H9 (cell line): ENCODE measurements at regions not wholly inside any gene's neighbourhood (a gene's known extent, or its start where the extent isn't known, plus 50 kb on each side); places are given as distances from the start of the nearest gene placed in this dataset.

Experiments
- DNase-seq: peaks from one replicate; pipeline ENCODE4 v3.0.0-alpha.2; 2017
- H2AFZ ChIP-seq: one replicate; pipeline ENCODE4 v1.6.1; 2013; ENCODE audit warnings: mild to moderate bottlenecking, low read length, control low read depth, moderate library complexity
- H2AK5ac ChIP-seq: 2 replicates; pipeline ENCODE4 v1.6.1; 2013; ENCODE audit warnings: low read length, control low read depth, mixed read lengths; ENCODE audit not compliant: insufficient read length
- H2BK120ac ChIP-seq: one replicate; pipeline ENCODE4 v1.6.1; 2013; ENCODE audit warnings: low read depth, mild to moderate bottlenecking, low read length, control low read depth, inconsistent platforms; ENCODE audit not compliant: poor library complexity, severe bottlenecking
- H2BK12ac ChIP-seq: 2 replicates; pipeline ENCODE4 v1.6.1; 2013; ENCODE audit warnings: low read length, control low read depth, mixed read lengths, low read depth; ENCODE audit not compliant: insufficient read length
- H2BK15ac ChIP-seq: 2 replicates; pipeline ENCODE4 v1.6.1; 2013; ENCODE audit warnings: low read depth, low read length, control low read depth
- H2BK20ac ChIP-seq: one replicate; pipeline ENCODE4 v1.6.1; 2013; ENCODE audit warnings: low read depth, mild to moderate bottlenecking, low read length, control low read depth, inconsistent platforms; ENCODE audit not compliant: poor library complexity, severe bottlenecking
- H2BK5ac ChIP-seq: 2 replicates; pipeline ENCODE4 v1.6.1; 2013; ENCODE audit warnings: low read length, control low read depth, mixed read lengths; ENCODE audit not compliant: insufficient read length
- H3K14ac ChIP-seq: 2 replicates; pipeline ENCODE4 v1.6.1; 2013; ENCODE audit warnings: low read length, control low read depth; ENCODE audit not compliant: insufficient read depth
- H3K18ac ChIP-seq: 2 replicates; pipeline ENCODE4 v1.6.1; 2013; ENCODE audit warnings: low read depth, mild to moderate bottlenecking, mixed read lengths, low read length, control low read depth; ENCODE audit not compliant: insufficient read length
- H3K23ac ChIP-seq: 2 replicates; pipeline ENCODE4 v1.6.1; 2013; ENCODE audit warnings: low read length, control low read depth, mixed read lengths, low read depth; ENCODE audit not compliant: insufficient read length
- H3K23me2 ChIP-seq: 2 replicates; pipeline ENCODE4 v1.6.1; 2013; ENCODE audit warnings: low read depth, mild to moderate bottlenecking, mixed read lengths, low read length, control low read depth; ENCODE audit not compliant: insufficient read length, poor library complexity, severe bottlenecking
- H3K27ac ChIP-seq: 2 replicates; pipeline ENCODE4 v1.5.1; 2013; ENCODE audit warnings: low read length, control low read depth, mixed read lengths, low read depth; ENCODE audit not compliant: insufficient read length
- H3K27me3 ChIP-seq: 2 replicates; pipeline ENCODE4 v1.6.1; 2013; ENCODE audit warnings: low read length, control low read depth, inconsistent platforms; ENCODE audit not compliant: insufficient read depth
- H3K4ac ChIP-seq: 2 replicates; pipeline ENCODE4 v1.6.1; 2013; ENCODE audit warnings: low read depth, mild to moderate bottlenecking, control low read depth, inconsistent platforms, low read length, moderate library complexity
- H3K4me1 ChIP-seq: 2 replicates; pipeline ENCODE4 v1.6.1; 2013; ENCODE audit warnings: low read length, control low read depth, inconsistent platforms; ENCODE audit not compliant: insufficient read depth
- H3K4me2 ChIP-seq: 2 replicates; pipeline ENCODE4 v1.6.1; 2013; ENCODE audit warnings: low read length, control low read depth, mixed read lengths; ENCODE audit not compliant: insufficient read length, insufficient read depth
- H3K56ac ChIP-seq: 2 replicates; pipeline ENCODE4 v1.6.1; 2013; ENCODE audit warnings: low read depth, mild to moderate bottlenecking, mixed read lengths, low read length, control low read depth; ENCODE audit not compliant: insufficient read length
- H3K79me1 ChIP-seq: 2 replicates; pipeline ENCODE4 v1.6.1; 2013; ENCODE audit warnings: low read depth, mild to moderate bottlenecking, moderate library complexity, low read length, control low read depth, inconsistent platforms; ENCODE audit not compliant: insufficient read depth, poor library complexity, severe bottlenecking
- H3K79me2 ChIP-seq: 2 replicates; pipeline ENCODE4 v1.6.1; 2013; ENCODE audit warnings: low read length, control low read depth, inconsistent platforms; ENCODE audit not compliant: insufficient read depth
- H3K9ac ChIP-seq: 2 replicates; pipeline ENCODE4 v1.6.1; 2013; ENCODE audit warnings: low read length, control low read depth, mixed read lengths; ENCODE audit not compliant: insufficient read length; ENCODE audit errors: extremely low read depth
- H3K9me3 ChIP-seq: one replicate; pipeline ENCODE4 v1.6.1; 2013; ENCODE audit warnings: low read depth, low read length, inconsistent platforms; ENCODE audit not compliant: control insufficient read depth
- H3T11ph ChIP-seq: one replicate; pipeline ENCODE4 v1.6.1; 2013; ENCODE audit warnings: mild to moderate bottlenecking, low read length, control low read depth, inconsistent platforms
- H4K20me1 ChIP-seq: one replicate; pipeline ENCODE4 v1.6.1; 2013; ENCODE audit not compliant: control insufficient read depth, insufficient read length, insufficient read depth
- H4K5ac ChIP-seq: 2 replicates; pipeline ENCODE4 v1.6.1; 2013; ENCODE audit warnings: low read depth, mild to moderate bottlenecking, mixed read lengths, low read length, control low read depth; ENCODE audit not compliant: insufficient read length
- H4K8ac ChIP-seq: replicated peaks from 2 replicates; pipeline ENCODE4 v1.6.1; 2013; ENCODE audit warnings: low read length, control low read depth, mixed read lengths, low read depth; ENCODE audit not compliant: insufficient read length
- H4K91ac ChIP-seq: 2 replicates; pipeline ENCODE4 v1.6.1; 2013; ENCODE audit warnings: low read depth, mild to moderate bottlenecking, moderate library complexity, mixed read lengths, low read length, control low read depth; ENCODE audit not compliant: insufficient read length
- H3K27ac Mint-ChIP-seq, 3 experiments: 2 replicates in 2 of 3; 3 replicates in 1 of 3; pipeline ENCODE4 v1.8.0; 2020 to 2021; ENCODE audit warnings: mixed read lengths in 3 of 3, mild to moderate bottlenecking in 1 of 3, moderate library complexity in 1 of 3
- H3K27me3 Mint-ChIP-seq: 2 replicates; pipeline ENCODE4 v1.8.0; 2021; ENCODE audit warnings: low read depth, mild to moderate bottlenecking, moderate library complexity, mixed read lengths
- H3K36me3 Mint-ChIP-seq, 3 experiments: 2 replicates in 2 of 3; 3 replicates in 1 of 3; pipeline ENCODE4 v1.8.0; 2020 to 2021; ENCODE audit warnings: low read depth in 3 of 3, mixed read lengths in 3 of 3; ENCODE audit not compliant: insufficient read depth in 1 of 3
- H3K4me1 Mint-ChIP-seq, 2 experiments: 2 replicates each; pipeline ENCODE4 v1.8.0; 2020; ENCODE audit warnings: mixed read lengths in 2 of 2
- H3K4me3 Mint-ChIP-seq, 2 experiments: 2 replicates in 1 of 2; 3 replicates in 1 of 2; pipeline ENCODE4 v1.8.0; 2020 to 2021; ENCODE audit warnings: mild to moderate bottlenecking in 2 of 2, mixed read lengths in 2 of 2, moderate library complexity in 1 of 2
- H3K9me3 Mint-ChIP-seq, 2 experiments: 2 replicates in 1 of 2; 3 replicates in 1 of 2; pipeline ENCODE4 v1.8.0; 2020; ENCODE audit warnings: mild to moderate bottlenecking in 2 of 2, mixed read lengths in 2 of 2, moderate library complexity in 1 of 2
- WGBS: extraction: QIAGEN DNeasy Blood & Tissue Kit; methylation state at CpG from one replicate; pipeline ENCODE4 v1.1.7; 2013; ENCODE audit warnings: missing lambda C conversion rate, low lambda C conversion rate, mixed read lengths; ENCODE audit not compliant: insufficient read length; ENCODE audit errors: extremely low coverage; 5-methylcytosine and 5-hydroxymethylcytosine counted together
- TF ChIP-seq, protein P1 (sequence below): fragments of 200-600 bp; sonication (generic); conservative IDR thresholded peaks from 3 replicates; pipeline ENCODE4 v1.8.0; 2021; ENCODE audit warnings: antibody characterized with exemption, mild to moderate bottlenecking

- no CpG with 5 or more reads among the region's 2 CpGs for WGBS
These were observed 605.2 kb upstream of the NR3C2 start for GRCh38 chr4:149047368-149047767.

More at GRCh38 chr4:149047368-149047767, 605.2 kb upstream of the NR3C2 start:
- H2AK5ac ChIP-seq = no peak overlapping the region
- no peak overlapping the region for H2BK12ac ChIP-seq
- Mint-ChIP-seq H3K27ac (no peak overlapping the region), H3K4me3 (no peak overlapping the region), H3K4me1 (no peaks in the 10 kb centered on the region; a peak in 1 of 4 replicates), H3K36me3 (no peaks in the 10 kb centered on the region; a peak in 1 of 7 replicates), H3K27me3 (no peaks in the 10 kb centered on the region), H3K9me3 (peaks cover 3 to 4% of the 10 kb centered on the region in 2 experiments; a peak in 2 of 5 replicates)
- no peaks in the 10 kb centered on the region for H3K23me2 ChIP-seq
- H3K4me1 ChIP-seq = no peaks in the 10 kb centered on the region
- no peaks in the 10 kb centered on the region for H4K20me1 ChIP-seq
- H2BK20ac ChIP-seq = no peak overlapping the region
- no peak overlapping the region for H4K91ac ChIP-seq
- no peak overlapping the region for H3K4ac ChIP-seq
- H3K79me2 ChIP-seq = no peaks in the 10 kb centered on the region
- TF ChIP-seq, protein P1, sequence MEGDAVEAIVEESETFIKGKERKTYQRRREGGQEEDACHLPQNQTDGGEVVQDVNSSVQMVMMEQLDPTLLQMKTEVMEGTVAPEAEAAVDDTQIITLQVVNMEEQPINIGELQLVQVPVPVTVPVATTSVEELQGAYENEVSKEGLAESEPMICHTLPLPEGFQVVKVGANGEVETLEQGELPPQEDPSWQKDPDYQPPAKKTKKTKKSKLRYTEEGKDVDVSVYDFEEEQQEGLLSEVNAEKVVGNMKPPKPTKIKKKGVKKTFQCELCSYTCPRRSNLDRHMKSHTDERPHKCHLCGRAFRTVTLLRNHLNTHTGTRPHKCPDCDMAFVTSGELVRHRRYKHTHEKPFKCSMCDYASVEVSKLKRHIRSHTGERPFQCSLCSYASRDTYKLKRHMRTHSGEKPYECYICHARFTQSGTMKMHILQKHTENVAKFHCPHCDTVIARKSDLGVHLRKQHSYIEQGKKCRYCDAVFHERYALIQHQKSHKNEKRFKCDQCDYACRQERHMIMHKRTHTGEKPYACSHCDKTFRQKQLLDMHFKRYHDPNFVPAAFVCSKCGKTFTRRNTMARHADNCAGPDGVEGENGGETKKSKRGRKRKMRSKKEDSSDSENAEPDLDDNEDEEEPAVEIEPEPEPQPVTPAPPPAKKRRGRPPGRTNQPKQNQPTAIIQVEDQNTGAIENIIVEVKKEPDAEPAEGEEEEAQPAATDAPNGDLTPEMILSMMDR = no peak
- H2BK120ac ChIP-seq = no peak overlapping the region
- H3K9me3 ChIP-seq = no peaks in the 10 kb centered on the region
- H3K27ac ChIP-seq = no peak overlapping the region
- no peak overlapping the region for H2BK15ac ChIP-seq
- H3K56ac ChIP-seq = no peak overlapping the region
- H2AFZ ChIP-seq = no peak overlapping the region
- H4K5ac ChIP-seq = no peak overlapping the region
- no peak overlapping the region for H3K14ac ChIP-seq
- H3K79me1 ChIP-seq = no peaks in the 10 kb centered on the region
- H4K8ac ChIP-seq = no peak overlapping the region
- no peak overlapping the region for H3K9ac ChIP-seq
- H3K18ac ChIP-seq = no peak overlapping the region
- no peak overlapping the region for H3K23ac ChIP-seq
- H2BK5ac ChIP-seq = no peak overlapping the region
- H3T11ph ChIP-seq = no peak overlapping the region
- H3K4me2 ChIP-seq = no peak overlapping the region
- no peak for DNase-seq
- no peaks in the 10 kb centered on the region for H3K27me3 ChIP-seq
